LNCAP (cell line): ENCODE measurements at regions not wholly inside any gene's neighbourhood (a gene's known extent, or its start where the extent isn't known, plus 50 kb on each side); places are given as distances from the start of the nearest gene placed in this dataset.

Source experiments
- TF ChIP-seq, protein P1 (sequence below): fragments of 450-650 bp; IDR thresholded peaks from 2 replicates; pipeline ENCODE4 v1.5.1; 2017; ENCODE audit warnings: mild to moderate bottlenecking

GRCh38 chr10:128275388-128276177 is 149.4 kb upstream of the MKI67 start:
- TF ChIP-seq, protein P1, sequence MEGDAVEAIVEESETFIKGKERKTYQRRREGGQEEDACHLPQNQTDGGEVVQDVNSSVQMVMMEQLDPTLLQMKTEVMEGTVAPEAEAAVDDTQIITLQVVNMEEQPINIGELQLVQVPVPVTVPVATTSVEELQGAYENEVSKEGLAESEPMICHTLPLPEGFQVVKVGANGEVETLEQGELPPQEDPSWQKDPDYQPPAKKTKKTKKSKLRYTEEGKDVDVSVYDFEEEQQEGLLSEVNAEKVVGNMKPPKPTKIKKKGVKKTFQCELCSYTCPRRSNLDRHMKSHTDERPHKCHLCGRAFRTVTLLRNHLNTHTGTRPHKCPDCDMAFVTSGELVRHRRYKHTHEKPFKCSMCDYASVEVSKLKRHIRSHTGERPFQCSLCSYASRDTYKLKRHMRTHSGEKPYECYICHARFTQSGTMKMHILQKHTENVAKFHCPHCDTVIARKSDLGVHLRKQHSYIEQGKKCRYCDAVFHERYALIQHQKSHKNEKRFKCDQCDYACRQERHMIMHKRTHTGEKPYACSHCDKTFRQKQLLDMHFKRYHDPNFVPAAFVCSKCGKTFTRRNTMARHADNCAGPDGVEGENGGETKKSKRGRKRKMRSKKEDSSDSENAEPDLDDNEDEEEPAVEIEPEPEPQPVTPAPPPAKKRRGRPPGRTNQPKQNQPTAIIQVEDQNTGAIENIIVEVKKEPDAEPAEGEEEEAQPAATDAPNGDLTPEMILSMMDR = no peak

GRCh38 chr10:128277267-128277840 is 151.1 kb upstream of the MKI67 start:
- TF ChIP-seq, protein P1 = no peak

DNA sequence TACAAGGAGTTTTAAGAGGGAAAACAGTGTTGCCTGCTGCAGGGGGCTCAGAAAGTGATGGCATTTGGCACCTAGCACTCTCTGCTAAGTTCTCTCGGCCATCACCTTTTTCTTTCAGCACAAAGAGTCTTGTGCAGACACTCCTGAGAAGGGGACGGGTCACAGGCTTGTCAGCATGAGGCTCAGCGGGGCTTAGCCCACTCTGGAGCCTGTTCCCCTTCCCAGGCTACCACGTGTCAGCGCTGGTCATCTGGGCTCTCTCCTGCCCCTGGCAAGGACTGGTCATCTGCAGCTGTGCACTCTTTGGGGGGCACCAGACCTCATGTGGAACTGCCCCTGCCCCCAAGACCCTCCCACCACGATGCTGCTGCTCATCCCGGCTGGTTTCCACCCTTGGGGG is 152.1 kb upstream of the MKI67 start:
- TF ChIP-seq, protein P1 = no peak

DNA sequence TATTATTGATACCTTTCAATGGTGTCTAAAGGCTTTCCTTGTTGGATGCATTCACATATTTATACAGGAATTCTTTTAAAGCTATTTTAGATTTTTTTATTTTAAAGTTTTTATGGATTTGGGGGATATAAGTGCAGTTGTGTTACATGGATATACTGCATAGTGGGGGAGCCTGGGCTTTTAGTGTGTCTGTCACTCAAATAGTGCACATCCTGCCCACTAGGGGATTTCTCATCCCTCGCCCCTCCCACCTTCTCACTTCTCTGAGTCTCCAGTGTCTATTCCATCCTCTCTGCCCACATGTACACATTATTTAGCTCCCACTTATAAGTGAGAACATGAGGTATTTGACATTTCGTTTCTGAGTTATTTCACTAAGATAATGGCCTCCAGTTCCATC is 154.0 kb upstream of the MKI67 start:
- TF ChIP-seq, protein P1 = no peak

GRCh38 chr10:128281343-128281742 is 155.1 kb upstream of the MKI67 start:
- TF ChIP-seq, protein P1 = no peak

DNA sequence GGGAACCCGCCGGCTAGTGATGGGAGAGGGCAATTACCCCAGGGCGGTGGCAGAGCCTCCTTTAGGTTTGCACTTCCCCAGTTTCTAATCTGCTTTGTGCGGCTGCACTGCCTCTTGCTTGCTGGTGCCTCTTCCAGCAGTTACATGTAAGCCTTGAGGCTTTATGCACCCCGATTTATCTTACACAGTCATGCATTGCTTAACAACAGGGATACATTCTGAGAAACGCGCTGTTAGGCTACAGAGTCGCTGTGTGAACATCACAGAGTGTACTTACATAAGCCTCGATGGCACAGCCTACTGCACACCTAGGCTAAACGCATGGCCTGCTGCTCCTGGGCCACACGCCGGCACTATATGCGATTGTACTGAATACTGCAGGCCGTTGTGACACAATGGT is 155.6 kb upstream of the MKI67 start:
- TF ChIP-seq, protein P1 = no peak

GRCh38 chr10:128286141-128286761 is 160.0 kb upstream of the MKI67 start:
- TF ChIP-seq, protein P1 = no peak
